GM12878 (cell line): ENCODE measurements at regions not wholly inside any gene's neighbourhood (a gene's known extent, or its start where the extent isn't known, plus 50 kb on each side); places are given as distances from the start of the nearest gene placed in this dataset.

Experiments used
- ATAC-seq: fragments of 200-7000 bp; cut with Tn5 transposase; 3 replicates; pipeline ENCODE4 v1.9.1; 2020; ENCODE audit warnings: mild to moderate bottlenecking, moderate library complexity
- BruUV-seq: library from RNA; stranded (reverse); fragments of 400-500 nt; replicated peaks from 2 replicates; lab custom pipeline; 2021; lab: Mats Ljungman, UMichigan
- CTCF ChIA-PET: fragments of 300-600 bp; sonication (Branson Sonifier 250); formaldehyde crosslinking; extraction: SDS; loops from one replicate; lab custom pipeline; 2021; ENCODE audit warnings: inconsistent platforms; lab: Yijun Ruan, JAX
- POLR2A ChIA-PET: fragments of 350-600 bp; formaldehyde crosslinking; extraction: SDS; loops from one replicate; lab custom pipeline; 2021; ENCODE audit warnings: inconsistent platforms; lab: Charles Lee
- RAD21 ChIA-PET: fragments of 300-600 bp; sonication (Branson Sonifier 250); formaldehyde crosslinking; loops from one replicate; lab custom pipeline; 2023; ENCODE audit warnings: antibody characterized with exemption; ENCODE audit not compliant: unreplicated experiment; lab: Charles Lee
- SMC1A ChIA-PET: fragments of 300-600 bp; sonication (Branson Sonifier 250); formaldehyde crosslinking; loops from one replicate; lab custom pipeline; 2023; ENCODE audit not compliant: unreplicated experiment, uncharacterized antibody; lab: Charles Lee
- DNase-seq: peaks from one replicate; pipeline ENCODE4 v3.0.0-alpha.2; 2011; ENCODE audit warnings: low read depth, low spot score
- FAIRE-seq: peaks from 3 replicates; lab custom pipeline; 2011; peaks lifted over from hg19 to GRCh38; lab: Jason Lieb, UNC
- H2AFZ ChIP-seq: 2 replicates; pipeline ENCODE4 v1.6.0; 2011; ENCODE audit warnings: low read depth, low read length, control low read depth; ENCODE audit not compliant: control insufficient read depth
- H3K27ac ChIP-seq: 2 replicates; pipeline ENCODE4 v1.5.1; 2011; ENCODE audit warnings: control low read depth; ENCODE audit not compliant: control insufficient read depth, insufficient read depth
- H3K27me3 ChIP-seq, 2 experiments: replicated peaks in 1 of 2; 2 replicates each; pipeline versions ENCODE4 v1.6.0 to v1.6.1; 2011; ENCODE audit warnings: low read length in 1 of 2; ENCODE audit not compliant: control insufficient read depth in 2 of 2, insufficient read depth in 2 of 2
- H3K36me3 ChIP-seq, 2 experiments: 2 replicates each; pipeline ENCODE4 v1.5.1; 2011; ENCODE audit warnings: low read length in 1 of 2; ENCODE audit not compliant: control insufficient read depth in 2 of 2, insufficient read depth in 2 of 2
- H3K4me1 ChIP-seq: 2 replicates; pipeline ENCODE4 v1.6.1; 2011; ENCODE audit warnings: mild to moderate bottlenecking, low read length, moderate library complexity, mixed read lengths; ENCODE audit not compliant: control insufficient read depth, insufficient read depth
- H3K4me2 ChIP-seq: 2 replicates; pipeline ENCODE4 v1.6.0; 2011; ENCODE audit warnings: control low read depth; ENCODE audit not compliant: control insufficient read depth, insufficient read depth
- H3K4me3 ChIP-seq: fragments of 200-600 bp; sonication (generic); 2 replicates; pipeline ENCODE4 v1.5.1; 2016
- H3K79me2 ChIP-seq: 2 replicates; pipeline ENCODE4 v1.6.0; 2011; ENCODE audit warnings: low read length; ENCODE audit not compliant: control insufficient read depth, insufficient read depth
- H3K9ac ChIP-seq: 2 replicates; pipeline ENCODE4 v1.8.0; 2011; ENCODE audit warnings: low read length, control low read depth, mixed read lengths; ENCODE audit not compliant: control insufficient read depth, insufficient read depth
- H3K9me3 ChIP-seq: replicated peaks from 3 replicates; pipeline ENCODE4 v1.5.1; 2011; ENCODE audit warnings: mild to moderate bottlenecking, low read length; ENCODE audit not compliant: control insufficient read depth, insufficient read depth
- H4K20me1 ChIP-seq: 2 replicates; pipeline ENCODE4 v1.6.0; 2011; ENCODE audit not compliant: control insufficient read depth, insufficient read depth
- BCL11A ChIP-seq: IDR thresholded peaks from 2 replicates; pipeline ENCODE4 v1.6.1; 2011; ENCODE audit warnings: low read depth, low read length
- CBFB ChIP-seq: IDR thresholded peaks from 2 replicates; pipeline ENCODE4 v1.6.1; 2016; ENCODE audit warnings: antibody characterized with exemption, low read depth
- ELK1 ChIP-seq: IDR thresholded peaks from 2 replicates; pipeline ENCODE4 v1.6.1; 2012; ENCODE audit warnings: low read depth, low read length, improper control_type of control experiment
- HDGF ChIP-seq: fragments of 450-650 bp; IDR thresholded peaks from 2 replicates; pipeline ENCODE4 v1.6.1; 2016; ENCODE audit warnings: antibody characterized with exemption
- MYB ChIP-seq: fragments of 150-350 bp; IDR thresholded peaks from 2 replicates; pipeline ENCODE4 v1.6.1; 2014; ENCODE audit warnings: mild to moderate bottlenecking, low read depth, low read length, borderline replicate concordance
- PKNOX1 ChIP-seq: fragments of 450-650 bp; IDR thresholded peaks from 2 replicates; pipeline ENCODE4 v1.6.1; 2016; ENCODE audit warnings: mild to moderate bottlenecking
- RUNX3 ChIP-seq: IDR thresholded peaks from 2 replicates; pipeline ENCODE4 v1.6.1; 2012; ENCODE audit warnings: low read length, inconsistent platforms
- STAT3 ChIP-seq: IDR thresholded peaks from 2 replicates; pipeline ENCODE4 v1.6.1; 2011; ENCODE audit warnings: low read depth, low read length, improper control_type of control experiment
- TCF7 ChIP-seq: IDR thresholded peaks from 2 replicates; pipeline ENCODE4 v1.6.1; 2014; ENCODE audit warnings: antibody characterized with exemption, borderline replicate concordance
- WGBS: methylation state at CpG from one replicate; pipeline ENCODE4 v1.1.6; 2016; ENCODE audit warnings: low lambda C conversion rate; ENCODE audit not compliant: insufficient replicate concordance, insufficient coverage; ENCODE audit errors: missing lambda C conversion rate; 5-methylcytosine and 5-hydroxymethylcytosine counted together
- in situ Hi-C: fragments of 300-500 bp; cut with MboI; formaldehyde crosslinking; loops from 9 replicates; pipeline ENCODE4 v1.14.3; 2018; ENCODE audit warnings: mixed read lengths
- intact Hi-C: fragments of 100-400 bp; cut with micrococcal nuclease; formaldehyde crosslinking; loops from one replicate; pipeline ENCODE4 v1.14.2; 2022; ENCODE audit not compliant: unreplicated experiment

- TF ChIP-seq ELK1 (no peak), BCL11A (no peak), HDGF (no peak), PKNOX1 (no peak), STAT3 (no peak), RUNX3 (no peak), TCF7 (no peak)
These were observed 133.0 kb upstream of the PCBD1 start (continued) for GRCh38 chr10:71021402-71021801.

- WGBS: 33% methylated on average over 5 of the region's 5 CpGs
- ATAC-seq: no peak
- SMC1A ChIA-PET: no interaction called here
These were observed 135.4 kb upstream of the PCBD1 start for GRCh38 chr10:71023704-71024283.

More at GRCh38 chr10:71023704-71024283, 135.4 kb upstream of the PCBD1 start:
- H4K20me1 ChIP-seq: no peaks in the 10 kb centered on the region
- no peak for TF ChIP-seq CBFB
- TF ChIP-seq MYB: no peak
- no peak overlapping the region for H2AFZ ChIP-seq
- no peak for FAIRE-seq
- no peaks in the 10 kb centered on the region for H3K9me3 ChIP-seq
- H3K4me1 ChIP-seq: no peaks in the 10 kb centered on the region
- no peak for DNase-seq
- H3K79me2 ChIP-seq: no peaks in the 10 kb centered on the region
- H3K27me3 ChIP-seq: no peaks in the 10 kb centered on the region; a peak in 2 of 4 replicates
- BruUV-seq: no TSS peak
- H3K9ac ChIP-seq: no peak overlapping the region
- ChIA-PET POLR2A (no interaction called here), RAD21 (no interaction called here), CTCF (no interaction called here)
- H3K4me2 ChIP-seq: no peak overlapping the region
- in situ Hi-C loops: no loop called here
- no peak overlapping the region for H3K27ac ChIP-seq
- H3K36me3 ChIP-seq: no peaks in the 10 kb centered on the region
- no peak overlapping the region for H3K4me3 ChIP-seq
- intact Hi-C loops: no loop called here
